Neutrophil (primary cell): ENCODE measurements at regions not wholly inside any gene's neighbourhood (a gene's known extent, or its start where the extent isn't known, plus 50 kb on each side); places are given as distances from the start of the nearest gene placed in this dataset.

Experiments used
- H3K27ac ChIP-seq: fragments of 200-600 bp; sonication (generic); 2 replicates; pipeline ENCODE4 v1.5.1; 2016; ENCODE audit warnings: mild to moderate bottlenecking, moderate library complexity
- H3K27me3 ChIP-seq: fragments of 200-600 bp; sonication (generic); 2 replicates; pipeline ENCODE4 v1.6.0; 2016; ENCODE audit warnings: mild to moderate bottlenecking
- H3K36me3 ChIP-seq: fragments of 200-600 bp; sonication (generic); 2 replicates; pipeline ENCODE4 v1.5.1; 2017
- H3K4me1 ChIP-seq, 2 experiments: fragments of 200-600 bp in 1 of 2; sonication (generic) in 1 of 2; 1 replicate in 1 of 2; 2 replicates in 1 of 2; pipeline versions ENCODE4 v1.5.1 to v1.6.1; 2013 to 2016; ENCODE audit warnings: low read depth in 1 of 2, low read length in 1 of 2, mild to moderate bottlenecking in 1 of 2, moderate library complexity in 1 of 2; ENCODE audit not compliant: control insufficient read depth in 1 of 2, insufficient read depth in 1 of 2
- H3K4me3 ChIP-seq, 2 experiments: fragments of 200-600 bp in 1 of 2; sonication (generic) in 1 of 2; 1 replicate in 1 of 2; 2 replicates in 1 of 2; pipeline ENCODE4 v1.5.1; 2013 to 2016; ENCODE audit warnings: low read depth in 1 of 2, low read length in 1 of 2, mild to moderate bottlenecking in 1 of 2, moderate library complexity in 1 of 2
- H3K9me3 ChIP-seq: fragments of 200-600 bp; sonication (generic); 2 replicates; pipeline ENCODE4 v1.5.1; 2016
- CTCF ChIP-seq: fragments of 200-600 bp; sonication (generic); IDR thresholded peaks from 2 replicates; pipeline ENCODE4 v1.5.1; 2016; ENCODE audit warnings: antibody characterized with exemption

DNA sequence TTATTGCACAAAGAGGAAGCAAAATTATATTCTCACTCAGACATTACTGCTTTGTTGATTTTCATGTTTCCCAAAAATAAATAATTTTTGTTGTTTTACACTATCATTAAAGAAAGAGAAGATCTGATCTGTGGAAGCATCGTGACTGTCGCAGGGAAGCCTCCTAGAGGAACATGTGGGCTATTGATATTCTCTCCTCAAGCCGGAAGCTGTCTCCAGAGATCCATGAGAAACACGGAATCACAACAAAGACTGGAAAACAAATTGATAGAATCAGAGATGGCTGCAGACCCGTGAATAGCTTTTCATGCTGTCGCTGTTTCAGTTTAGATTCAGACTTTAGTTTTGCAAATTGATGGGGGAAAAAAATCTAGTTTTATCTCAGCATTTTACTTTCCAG lies 235.2 kb upstream of the TMPO start:
- no peaks in the 10 kb centered on the region for H3K36me3 ChIP-seq
- H3K9me3 ChIP-seq: no peaks in the 10 kb centered on the region
- no peaks in the 10 kb centered on the region for H3K27me3 ChIP-seq
- H3K4me1 ChIP-seq: no peaks in the 10 kb centered on the region
- no peak for TF ChIP-seq CTCF
- no peak overlapping the region for H3K4me3 ChIP-seq
- H3K27ac ChIP-seq: no peak overlapping the region

GRCh38 chr12:98280621-98281020 lies 234.8 kb upstream of the TMPO start:
- Histone ChIP-seq H3K4me1 (no peaks in the 10 kb centered on the region), H3K9me3 (no peaks in the 10 kb centered on the region), H3K36me3 (no peaks in the 10 kb centered on the region), H3K27me3 (no peaks in the 10 kb centered on the region), H3K4me3 (no peak overlapping the region), H3K27ac (no peak overlapping the region)
- no peak for TF ChIP-seq CTCF

DNA sequence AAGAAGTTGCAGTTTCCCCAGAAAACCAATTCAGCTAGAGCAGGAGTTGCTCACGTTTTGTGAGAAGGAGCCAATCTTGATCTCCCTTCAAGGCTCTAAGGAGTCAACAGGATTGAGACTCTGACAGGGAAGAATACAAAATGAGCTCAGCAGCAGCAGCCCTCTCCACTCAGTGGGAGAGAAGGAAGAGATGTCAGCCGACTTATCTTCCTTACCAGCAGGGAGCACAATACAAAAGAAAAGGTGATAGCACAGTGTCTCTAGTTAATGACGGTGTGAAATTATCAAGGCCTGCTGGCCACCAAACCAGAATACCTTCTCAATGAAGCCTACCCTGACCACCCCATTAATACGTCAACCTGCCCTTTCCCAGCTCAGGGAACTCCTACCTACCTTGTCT lies 223.6 kb upstream of the TMPO start:
- Histone ChIP-seq H3K4me3 (no peak overlapping the region), H3K36me3 (no peaks in the 10 kb centered on the region), H3K4me1 (no peaks in the 10 kb centered on the region), H3K9me3 (no peaks in the 10 kb centered on the region), H3K27me3 (no peaks in the 10 kb centered on the region), H3K27ac (no peak overlapping the region)
- TF ChIP-seq CTCF: no peak

DNA sequence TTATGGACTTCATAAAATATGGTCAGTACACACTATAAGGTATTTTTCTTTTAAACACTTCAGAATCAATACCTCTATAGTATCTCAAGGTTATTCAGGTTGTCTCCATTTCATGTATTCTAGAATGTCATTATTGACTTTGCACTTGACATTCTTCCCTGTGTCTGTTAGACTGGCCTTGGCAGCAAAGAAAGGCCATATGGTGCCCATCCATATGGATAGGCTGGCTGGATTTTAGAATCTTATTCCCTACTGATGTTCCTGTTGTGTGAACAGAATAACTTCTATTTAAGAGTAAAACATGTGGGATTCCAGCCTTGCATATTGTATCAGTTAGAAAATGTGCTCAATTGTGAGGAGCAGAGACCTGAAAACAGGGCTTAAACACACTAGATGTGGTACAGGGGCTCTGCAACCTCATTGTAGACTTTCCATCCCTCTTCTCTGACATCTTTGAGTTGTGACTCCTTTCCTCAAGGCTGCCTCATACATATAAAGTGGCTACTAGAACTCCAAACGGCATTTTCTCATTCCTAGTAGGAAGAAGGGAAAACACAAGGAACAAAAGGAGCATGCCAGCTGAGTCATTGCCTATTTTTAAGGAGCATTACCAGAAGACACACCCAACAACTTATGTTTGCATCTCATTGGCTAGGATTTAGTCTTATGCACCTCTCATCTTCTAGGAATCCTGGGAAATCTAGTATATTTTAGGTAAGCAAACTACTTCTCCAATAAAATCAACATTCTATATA lies 221.2 kb upstream of the TMPO start:
- Histone ChIP-seq H3K4me1 (no peaks in the 10 kb centered on the region), H3K27ac (no peak overlapping the region), H3K27me3 (no peaks in the 10 kb centered on the region), H3K9me3 (no peaks in the 10 kb centered on the region), H3K36me3 (no peaks in the 10 kb centered on the region), H3K4me3 (no peak overlapping the region)
- TF ChIP-seq CTCF: no peak

DNA sequence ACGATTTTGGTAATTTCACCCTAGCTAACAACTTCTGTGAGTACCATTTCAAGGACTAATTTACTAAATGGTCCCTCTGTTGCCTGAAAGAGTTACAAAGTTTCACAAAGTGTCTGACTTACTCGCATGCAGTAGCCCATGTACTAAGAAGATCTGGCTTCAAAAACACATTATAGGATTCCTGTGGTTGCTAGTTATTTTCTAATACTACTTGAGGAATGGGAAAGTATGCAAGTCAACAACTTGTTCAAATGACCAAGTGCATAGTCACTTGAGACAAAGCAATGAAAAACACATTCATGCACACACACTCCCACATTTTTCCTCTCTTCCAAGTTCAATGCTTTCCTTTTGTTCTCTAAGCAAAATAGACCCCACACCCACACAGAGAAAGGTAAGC lies 219.7 kb upstream of the TMPO start:
- H3K27ac ChIP-seq: no peak overlapping the region
- no peaks in the 10 kb centered on the region for H3K4me1 ChIP-seq
- no peaks in the 10 kb centered on the region for H3K36me3 ChIP-seq
- H3K9me3 ChIP-seq: no peaks in the 10 kb centered on the region
- H3K27me3 ChIP-seq: no peaks in the 10 kb centered on the region
- TF ChIP-seq CTCF: no peak
- no peak overlapping the region for H3K4me3 ChIP-seq
